HG03097 (cell line): ENCODE measurements at regions not wholly inside any gene's neighbourhood (a gene's known extent, or its start where the extent isn't known, plus 50 kb on each side); places are given as distances from the start of the nearest gene placed in this dataset.
A peak's percentile ranks its signal among the peaks of the same experiment; 100 is the strongest.

Experiments
- ATAC-seq: cut with Tn5 transposase; IDR thresholded peaks from one replicate; pipeline ENCODE4 v1.9.1; 2021; ENCODE audit not compliant: unreplicated experiment, low FRiP score

DNA sequence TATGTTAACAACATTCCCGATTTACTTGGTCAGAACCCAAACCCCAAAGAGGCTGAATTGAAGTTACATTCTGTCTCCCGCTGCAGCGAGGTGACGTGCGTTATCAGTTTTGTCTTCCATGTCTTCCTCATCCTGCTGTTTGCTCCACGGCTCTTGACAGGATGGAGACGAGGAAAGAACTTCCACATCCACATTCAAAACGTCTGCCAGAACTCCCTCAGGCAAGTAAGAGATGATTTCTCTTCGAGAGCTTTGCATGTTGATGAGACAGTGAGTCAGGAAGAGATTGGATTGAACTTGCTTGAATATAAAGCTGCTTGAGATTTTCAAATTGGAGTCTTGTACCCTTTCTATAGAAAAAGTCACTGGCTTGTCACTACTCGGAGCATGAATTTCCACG, 242.6 kb downstream of the AUH start:
- ATAC-seq, result no peak

- no peak for ATAC-seq
These were observed 242.0 kb downstream of the AUH start for GRCh38 chr9:91119679-91120078.

- no peak for ATAC-seq
These were observed 241.5 kb downstream of the AUH start for GRCh38 chr9:91120200-91120599.

DNA sequence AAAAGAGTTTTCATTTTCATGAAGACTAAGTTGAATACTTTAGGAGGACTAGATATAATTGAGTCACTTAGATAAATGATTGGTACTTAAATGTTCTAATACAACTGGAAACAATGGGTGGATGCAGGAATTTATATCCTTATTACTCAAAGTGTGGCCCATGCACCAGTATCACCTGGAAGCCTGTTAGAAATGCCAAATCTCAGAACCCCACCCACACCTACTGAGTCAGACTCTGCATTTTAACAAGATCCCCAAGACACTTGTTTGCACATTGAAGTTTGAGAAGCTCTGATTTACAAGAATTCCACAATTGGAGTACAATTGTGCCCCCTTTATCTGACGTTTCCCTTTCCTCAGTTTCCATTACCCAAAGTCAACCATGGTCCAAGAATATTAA, 239.0 kb downstream of the AUH start:
- no peak for ATAC-seq

- no peak for ATAC-seq
These were observed 234.8 kb downstream of the AUH start for GRCh38 chr9:91126761-91127445.

DNA sequence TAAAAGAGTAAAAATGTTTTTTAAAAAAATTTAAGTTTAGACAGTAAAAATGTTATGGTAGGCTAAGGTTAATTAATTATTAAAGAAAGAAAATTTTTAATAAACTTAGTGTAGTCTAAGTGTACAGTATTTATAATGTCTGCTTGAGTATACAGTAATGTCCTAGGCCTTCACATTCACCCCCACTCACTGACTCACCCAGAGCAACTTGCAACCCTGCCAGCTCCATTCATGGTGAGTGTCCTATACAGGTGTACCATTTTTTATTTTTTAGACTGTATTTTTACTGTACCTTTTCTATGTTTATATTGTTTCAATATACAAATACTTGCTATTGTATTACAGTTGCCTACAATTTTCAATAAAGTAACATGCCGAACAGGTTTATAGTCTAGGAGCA, 234.1 kb downstream of the AUH start:
- ATAC-seq, result no peak

- ATAC-seq, result no peak
These were observed 230.9 kb downstream of the AUH start for GRCh38 chr9:91130796-91131318.

- no peak for ATAC-seq
These were observed 230.3 kb downstream of the AUH start for GRCh38 chr9:91131433-91131839.

GRCh38 chr9:91132576-91133073, 229.1 kb downstream of the AUH start:
- no peak for ATAC-seq

DNA sequence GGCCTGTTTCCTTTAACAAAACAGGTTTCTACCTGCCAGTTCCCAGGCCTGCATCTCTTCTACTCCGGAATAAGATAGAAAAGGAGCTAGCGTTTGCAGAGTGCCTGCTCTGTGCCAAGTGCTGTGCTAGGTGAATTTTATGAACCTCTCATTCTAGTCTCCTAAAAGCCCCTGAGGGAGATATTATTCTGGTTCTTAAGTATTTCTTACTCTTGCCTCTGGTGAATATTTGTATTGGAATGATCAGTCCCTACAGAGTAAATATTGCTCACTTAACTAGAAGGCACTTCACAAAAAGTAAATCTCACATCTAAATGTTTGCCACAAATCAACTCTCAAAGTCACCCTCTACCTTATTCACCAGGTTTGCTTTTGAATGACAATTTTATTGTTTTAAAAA, 227.1 kb downstream of the AUH start:
- ATAC-seq, result no peak

DNA sequence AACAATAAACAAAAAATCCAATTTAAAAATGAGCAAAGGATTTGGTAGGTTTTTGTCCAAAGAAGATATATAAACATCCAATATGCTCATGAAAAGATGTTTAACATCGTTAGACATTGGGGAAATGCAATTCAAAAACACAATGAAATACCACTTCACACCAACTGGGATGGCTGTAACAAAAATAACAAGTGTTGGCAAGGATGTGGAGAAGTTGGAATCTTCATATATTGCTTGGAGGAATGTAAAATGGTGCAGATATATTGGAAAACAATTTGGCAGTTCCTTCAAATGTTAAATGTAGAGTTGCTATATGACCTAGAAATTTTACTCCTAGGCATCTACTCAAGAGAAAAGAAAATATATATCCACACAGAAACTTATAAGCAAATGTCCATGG, 224.3 kb downstream of the AUH start:
- ATAC-seq, result no peak

GRCh38 chr9:91138760-91139159, 223.0 kb downstream of the AUH start:
- no peak for ATAC-seq

GRCh38 chr9:91141407-91141965, 220.2 kb downstream of the AUH start:
- no peak for ATAC-seq

GRCh38 chr9:91143162-91143561, 218.6 kb downstream of the AUH start:
- no peak for ATAC-seq

- ATAC-seq, result no peak
These were observed 218.1 kb downstream of the AUH start for GRCh38 chr9:91143642-91144041.

DNA sequence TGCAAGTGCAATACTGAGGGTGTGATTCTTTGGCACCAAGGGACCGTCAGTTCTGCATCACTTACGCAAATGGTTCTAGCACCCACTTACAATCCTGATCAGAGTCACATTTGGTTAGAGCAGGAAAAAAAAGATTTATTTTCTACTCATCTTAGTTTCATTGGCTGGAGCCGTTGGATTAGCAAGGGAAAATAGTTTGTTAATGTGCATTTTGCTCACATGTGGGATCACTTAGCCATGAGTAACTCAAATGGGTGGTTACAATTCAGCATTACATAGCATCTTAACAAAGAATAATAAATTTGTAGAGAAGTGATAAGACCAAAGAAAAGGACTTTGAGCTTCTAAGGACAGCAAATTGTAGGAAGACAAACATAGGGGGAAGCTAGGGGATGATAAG, 216.9 kb downstream of the AUH start:
- no peak for ATAC-seq

- no peak for ATAC-seq
These were observed 216.2 kb downstream of the AUH start for GRCh38 chr9:91145496-91145895.

GRCh38 chr9:91146391-91147019, 215.2 kb downstream of the AUH start:
- ATAC-seq, result no peak

GRCh38 chr9:91147079-91147708, 214.5 kb downstream of the AUH start:
- no peak for ATAC-seq

DNA sequence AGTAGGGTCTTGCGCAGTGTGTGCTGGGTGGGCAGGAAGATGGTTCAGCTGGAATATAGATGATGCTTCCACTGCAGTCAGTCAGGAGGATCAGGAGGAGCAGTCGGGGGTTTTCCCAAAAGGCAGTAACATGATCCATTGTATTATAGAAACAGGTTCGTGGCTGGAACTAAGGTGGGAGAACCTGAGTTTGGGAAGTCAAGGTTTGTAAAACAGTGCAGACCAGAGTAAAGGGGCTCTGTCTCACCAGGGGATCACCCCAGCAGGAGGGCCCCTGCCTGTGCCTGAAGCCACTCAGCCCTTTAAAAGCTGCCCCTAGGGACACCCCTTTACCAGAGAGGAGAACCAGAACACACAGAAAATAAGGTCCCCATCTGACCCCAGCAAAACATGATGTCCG, 213.4 kb downstream of the AUH start:
- peak; percentile 35 for ATAC-seq

DNA sequence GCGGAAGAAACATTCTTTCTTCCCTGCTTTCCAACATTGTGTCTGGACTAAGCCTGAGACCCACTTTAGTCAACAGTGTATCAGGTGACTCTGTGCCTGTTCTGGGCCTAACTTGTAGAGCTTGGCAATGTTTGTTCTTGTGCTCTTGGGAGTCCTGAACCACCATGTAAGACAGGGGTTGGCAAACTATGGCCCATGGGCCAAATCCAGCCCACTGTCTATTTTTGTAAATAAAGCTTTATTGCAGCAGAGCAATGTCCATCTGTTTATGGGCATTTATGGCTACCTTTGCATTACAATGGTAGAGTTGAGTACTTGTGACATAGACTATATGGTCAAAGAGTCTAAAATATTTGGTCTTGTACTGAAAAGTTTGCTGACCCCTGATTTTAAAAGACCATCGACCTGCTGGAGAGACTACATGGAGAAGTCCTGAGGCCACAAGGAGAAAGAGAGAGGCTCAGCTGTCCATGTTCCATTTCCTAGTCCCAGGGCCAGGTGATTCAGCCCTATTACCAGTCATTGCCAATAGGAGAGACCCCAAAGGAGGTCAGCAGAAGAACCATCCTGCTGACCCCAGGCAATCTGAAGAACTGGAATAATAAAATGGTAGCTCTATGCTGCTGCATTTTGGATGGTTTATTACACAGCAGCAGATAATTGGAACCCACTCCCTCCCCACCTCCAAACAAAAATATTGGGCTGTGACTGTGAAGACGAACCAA, 211.3 kb downstream of the AUH start:
- no peak for ATAC-seq
